HT-29 (cell line): ENCODE measurements at regions not wholly inside any gene's neighbourhood (a gene's known extent, or its start where the extent isn't known, plus 50 kb on each side); places are given as distances from the start of the nearest gene placed in this dataset.

ENCODE experiments used
- DNase-seq: peaks from one replicate; pipeline ENCODE4 v3.0.0-alpha.2; 2015; ENCODE audit warnings: low spot score

DNA sequence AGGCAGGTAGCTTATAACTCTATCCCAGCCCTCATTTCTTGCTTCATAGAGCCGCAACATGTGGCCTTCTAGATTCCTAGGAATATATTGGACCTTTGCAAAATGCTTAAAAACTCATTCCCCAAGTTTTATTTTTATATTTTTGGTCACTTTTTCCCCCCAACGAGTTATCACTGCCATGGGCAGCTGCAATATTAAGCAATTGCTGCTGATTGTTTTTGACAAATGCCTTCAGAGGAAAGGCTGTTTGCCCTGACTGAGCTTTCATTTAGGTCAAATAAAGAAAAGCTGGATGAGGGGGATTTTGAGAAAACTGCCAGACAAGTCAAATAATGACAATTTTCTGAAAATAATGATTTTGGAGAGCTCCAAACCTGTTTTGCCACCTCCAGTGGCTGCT lies 976.9 kb upstream of the MBL2 start:
- DNase-seq: no peak

DNA sequence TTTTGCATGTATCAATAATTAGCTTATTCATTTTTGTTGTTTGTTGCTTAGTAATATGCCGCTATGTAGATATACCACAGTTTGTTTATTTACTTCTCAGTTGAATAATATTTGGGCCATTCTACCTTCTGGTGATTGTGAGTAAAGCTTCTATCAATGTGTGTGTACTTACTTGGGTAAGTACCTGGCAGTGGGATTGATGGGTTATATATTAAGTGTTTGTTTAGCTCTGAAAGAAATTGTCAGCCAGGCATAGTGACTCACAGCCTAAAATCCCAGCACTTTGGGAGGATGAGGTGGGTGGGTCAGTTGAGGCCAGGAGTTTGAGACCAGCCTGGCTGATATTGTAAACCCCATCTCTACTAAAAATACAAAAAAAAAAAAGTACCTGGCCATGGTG lies 975.7 kb upstream of the MBL2 start:
- DNase-seq: no peak

DNA sequence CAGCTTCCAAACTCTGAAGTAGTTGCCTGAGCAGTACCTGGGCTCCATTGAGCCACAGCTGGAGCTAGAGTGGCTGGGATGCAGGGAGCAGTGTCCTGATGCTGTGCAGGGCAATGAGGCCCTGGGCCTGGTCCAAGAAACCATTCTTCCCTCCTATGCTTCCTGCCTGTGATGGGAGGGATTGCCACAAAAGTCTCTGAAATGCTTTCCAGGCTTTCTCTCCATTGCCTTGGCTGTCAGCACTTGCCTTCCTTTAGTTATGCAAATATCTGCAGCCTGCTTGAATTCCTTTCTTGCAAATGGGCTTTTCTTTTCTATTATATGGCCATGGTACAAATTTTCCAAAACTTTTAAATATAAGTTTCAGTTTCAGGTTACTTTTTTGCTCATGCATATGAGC lies 972.2 kb upstream of the MBL2 start:
- no peak for DNase-seq

DNA sequence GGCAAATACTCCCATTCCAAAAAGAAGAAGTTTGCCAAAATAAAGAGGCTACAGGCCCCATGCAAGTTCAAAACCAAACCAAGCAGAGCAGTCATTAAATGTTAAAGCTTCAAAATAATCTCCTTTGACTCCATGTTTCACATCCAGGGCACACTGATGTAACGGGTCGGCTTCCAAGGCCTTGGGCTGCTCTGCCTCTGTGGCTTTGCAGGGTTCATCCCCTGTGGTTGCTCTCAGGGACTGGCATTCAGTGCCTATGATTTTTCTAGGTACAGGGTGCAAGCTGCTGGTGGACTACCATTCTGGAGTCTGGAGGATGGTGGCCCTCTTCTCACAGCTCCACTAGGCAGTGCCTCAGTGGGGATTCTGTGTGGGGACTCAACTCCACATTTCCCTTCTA lies 971.6 kb upstream of the MBL2 start:
- DNase-seq: no peak

DNA sequence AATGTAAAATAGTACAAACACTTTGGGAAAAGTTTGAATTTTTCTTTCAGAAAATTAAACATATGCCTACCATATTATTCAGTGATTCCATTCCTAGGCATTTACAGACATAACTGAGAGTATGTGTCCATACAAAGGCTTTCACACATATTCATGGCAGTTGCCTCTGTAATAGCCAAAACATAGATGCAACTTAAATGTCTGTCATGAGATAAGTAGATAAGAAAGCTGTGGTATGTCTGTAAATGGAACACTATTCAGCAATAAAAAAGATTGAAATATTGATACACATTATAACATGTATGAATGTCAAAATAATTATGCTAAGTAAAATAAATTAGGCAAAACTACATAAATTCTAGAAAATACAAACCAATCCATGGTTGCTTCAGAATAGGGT lies 964.5 kb upstream of the MBL2 start:
- no peak for DNase-seq

DNA sequence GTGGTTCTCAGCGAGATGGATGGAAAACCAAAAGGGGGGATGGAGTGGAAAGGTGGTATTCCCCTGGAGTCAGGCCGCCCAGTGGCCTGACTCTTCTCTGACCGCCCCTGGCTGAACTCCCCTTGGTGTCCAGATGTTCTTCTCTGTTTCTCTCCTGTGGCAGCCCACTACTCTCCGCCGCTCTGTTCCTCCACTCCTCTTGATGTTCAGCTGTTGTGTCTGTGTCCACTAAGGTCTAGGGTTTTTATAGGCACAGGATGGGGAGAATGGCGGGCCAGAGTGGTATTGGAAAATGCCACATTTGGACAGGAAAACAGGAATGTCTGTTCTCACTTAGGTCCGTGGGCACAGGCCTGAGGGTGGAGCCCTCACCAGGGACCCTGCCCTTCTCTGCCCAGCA lies 954.3 kb upstream of the MBL2 start:
- no peak for DNase-seq

DNA sequence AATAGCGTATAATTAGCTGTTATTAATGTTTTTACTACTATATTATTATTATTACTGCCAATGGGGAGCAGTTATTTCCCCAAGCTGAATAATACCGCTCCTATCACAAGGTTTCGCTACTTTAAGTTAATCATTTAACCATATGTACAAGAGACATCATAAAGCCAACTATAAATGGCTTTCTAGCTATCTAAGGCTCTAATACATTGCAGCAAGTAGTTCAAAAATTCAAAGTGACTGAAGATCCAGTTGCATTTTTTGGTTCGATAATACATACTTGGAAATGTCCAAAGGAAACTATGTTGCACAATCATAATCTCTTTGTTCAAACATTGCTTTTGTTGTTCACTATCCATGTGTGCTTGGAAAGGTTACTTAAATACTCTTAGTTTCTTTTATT lies 952.0 kb upstream of the MBL2 start:
- no peak for DNase-seq

DNA sequence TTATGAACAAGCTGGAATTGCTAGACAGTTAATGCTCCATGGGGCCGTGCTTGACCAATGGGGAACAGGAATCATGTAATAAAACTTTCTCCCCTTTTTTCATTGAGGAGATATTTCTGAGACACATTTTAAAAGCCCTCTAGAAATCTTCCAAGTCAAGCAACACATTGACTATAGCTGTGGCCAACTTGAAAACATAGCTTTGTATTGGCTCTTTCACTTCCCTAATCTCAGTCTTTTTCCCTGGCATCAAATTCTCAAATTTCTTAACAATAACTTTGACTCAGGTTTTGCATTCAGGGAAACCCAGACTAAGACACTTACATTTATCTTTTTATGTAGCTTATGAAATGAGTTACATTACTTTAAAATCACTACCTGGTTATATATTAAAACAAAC lies 947.1 kb upstream of the MBL2 start:
- no peak for DNase-seq

DNA sequence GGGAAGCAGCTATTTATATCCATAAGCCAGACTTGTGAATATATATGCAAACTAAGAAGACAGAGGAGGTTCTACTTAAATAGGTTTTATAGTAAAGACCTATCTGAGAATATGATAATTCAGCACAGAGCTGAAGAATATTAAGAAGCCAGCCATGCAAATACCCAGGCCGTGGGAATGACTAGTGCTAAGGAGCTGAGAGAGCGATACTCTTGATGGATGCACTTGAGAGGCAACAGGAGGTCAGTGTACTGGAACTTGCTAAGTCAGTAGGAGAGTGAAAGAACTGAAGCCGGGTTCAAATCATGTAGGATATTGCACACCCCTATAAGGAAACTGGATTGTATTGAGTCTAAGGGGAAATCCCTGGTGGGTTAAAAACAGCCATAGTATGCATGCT lies 943.6 kb upstream of the MBL2 start:
- DNase-seq: no peak

DNA sequence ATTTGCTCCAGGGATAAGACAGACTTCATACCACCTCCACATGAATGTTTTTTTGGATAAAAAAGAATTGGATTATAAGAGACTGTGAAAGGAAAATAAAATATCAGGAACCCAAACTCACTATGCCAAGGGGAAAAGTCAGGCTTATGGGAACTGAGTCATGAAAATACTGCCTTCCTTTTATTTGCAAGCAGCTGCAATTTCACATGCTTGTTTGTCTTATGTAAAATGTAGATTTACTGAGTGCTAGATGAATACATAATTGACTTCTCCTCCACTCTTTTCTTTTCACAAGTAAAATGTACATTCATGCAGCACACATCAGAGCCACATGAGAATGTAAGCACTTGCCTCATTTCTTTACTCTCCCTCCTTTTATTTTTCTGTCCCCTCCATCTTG lies 940.8 kb upstream of the MBL2 start:
- no peak for DNase-seq

DNA sequence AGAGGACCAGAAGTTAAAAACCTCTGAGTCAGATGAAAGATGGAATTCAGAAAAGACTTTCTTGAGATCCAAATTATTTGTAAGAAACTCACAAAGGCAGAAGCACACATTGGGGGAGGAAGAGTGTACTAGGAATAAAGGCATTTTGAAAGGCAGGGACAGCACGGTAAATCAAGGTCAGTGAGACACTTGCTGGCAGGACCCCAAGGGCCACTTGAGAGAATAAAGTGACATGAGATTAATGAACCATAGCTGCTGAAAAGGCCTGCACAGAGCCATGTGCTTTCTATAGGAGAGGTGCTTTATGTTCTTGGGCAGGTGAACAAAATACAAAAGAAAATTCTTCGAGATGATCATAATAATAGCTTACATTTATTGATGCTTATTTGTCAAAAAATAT lies 929.9 kb upstream of the MBL2 start:
- no peak for DNase-seq

DNA sequence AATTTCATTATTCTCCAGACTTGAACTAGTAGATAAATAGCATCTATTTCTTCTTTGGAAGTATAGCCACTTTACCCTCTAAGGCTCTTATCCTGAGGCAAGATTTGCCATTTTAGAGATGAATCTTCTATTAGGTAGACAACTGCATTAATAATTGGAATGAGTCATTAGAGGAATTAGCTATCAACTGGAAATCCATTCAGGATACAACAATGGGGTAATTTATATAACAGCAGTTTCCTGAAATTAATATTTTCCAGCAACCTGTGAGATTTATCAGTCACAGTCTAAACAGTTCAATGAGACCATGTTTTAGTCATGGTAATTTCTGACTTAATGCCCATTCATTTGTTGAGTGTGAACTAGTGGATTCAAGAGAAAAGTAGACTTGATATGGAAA lies 928.6 kb upstream of the MBL2 start:
- DNase-seq: no peak

DNA sequence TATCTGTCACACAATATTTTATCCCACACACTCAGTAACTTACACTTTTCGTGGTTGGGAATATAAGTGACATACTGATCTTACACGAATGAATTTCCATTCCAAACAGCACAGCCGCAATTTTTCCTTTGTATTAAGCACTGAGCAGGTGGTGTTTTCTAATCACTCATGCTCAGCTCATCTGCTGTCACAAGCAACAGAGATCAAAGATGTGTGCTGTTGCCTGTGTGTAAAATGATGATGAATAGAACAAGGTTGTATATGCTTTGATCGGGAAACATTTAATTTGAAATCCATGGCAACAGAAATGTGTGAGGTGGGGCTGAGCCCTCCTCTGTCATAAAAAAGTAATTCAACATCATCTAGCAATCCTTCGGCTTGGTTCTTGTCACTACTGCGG lies 927.7 kb upstream of the MBL2 start:
- DNase-seq: no peak

DNA sequence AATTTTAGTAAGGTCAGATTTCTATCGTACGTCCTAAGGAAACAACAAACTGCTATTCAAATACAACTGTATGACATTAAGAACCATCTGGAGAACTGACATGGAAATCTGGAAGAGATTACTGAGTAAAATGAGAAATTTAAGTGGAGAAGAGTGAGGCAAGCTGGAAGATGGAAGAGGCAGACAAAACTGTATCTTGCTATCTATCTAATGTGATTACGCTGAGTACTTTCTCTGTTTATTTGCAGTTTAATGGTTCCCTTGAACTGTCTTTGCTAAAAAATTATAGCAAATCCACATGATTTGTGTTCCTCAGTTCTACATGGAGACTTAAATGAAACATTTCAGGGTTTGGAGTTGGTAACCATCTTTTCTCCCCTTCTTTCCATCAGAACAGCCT lies 927.1 kb upstream of the MBL2 start:
- DNase-seq: no peak

DNA sequence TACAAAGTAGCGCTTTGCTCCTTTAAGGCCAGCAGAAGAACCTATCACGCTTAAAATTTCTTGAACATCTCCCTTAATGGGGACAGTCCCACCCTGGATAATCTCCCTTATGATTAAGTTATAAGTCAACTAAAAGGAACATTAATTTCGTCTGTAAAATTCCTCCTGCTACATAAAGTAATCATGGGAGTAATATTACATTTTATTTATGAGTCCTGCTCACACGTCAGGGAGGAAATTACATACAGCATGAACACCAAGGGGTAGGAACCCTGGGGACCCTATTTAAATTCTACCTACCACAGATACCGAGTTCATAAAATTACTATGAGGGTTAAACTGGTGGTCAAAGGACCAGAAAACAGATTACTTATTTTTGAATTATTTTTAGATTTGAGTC lies 926.6 kb upstream of the MBL2 start:
- no peak for DNase-seq

DNA sequence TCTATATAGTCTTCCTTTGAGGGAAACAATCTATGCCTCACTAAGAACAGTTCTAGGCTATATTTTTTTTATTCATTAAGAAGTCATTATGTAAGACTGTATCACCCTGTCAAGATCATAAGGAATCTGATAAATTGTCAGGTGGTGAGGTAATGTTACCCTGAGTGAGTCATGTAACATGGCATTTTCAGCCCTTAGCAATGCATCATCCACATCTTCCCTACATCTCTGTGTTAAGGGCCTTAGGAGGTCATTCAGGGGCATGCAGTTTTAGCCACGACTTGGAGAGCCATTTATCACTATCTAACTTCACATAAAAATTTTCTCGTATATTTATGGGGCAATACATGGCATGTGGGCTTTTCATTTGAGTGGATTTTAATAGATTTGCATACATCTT lies 924.5 kb upstream of the MBL2 start:
- no peak for DNase-seq

DNA sequence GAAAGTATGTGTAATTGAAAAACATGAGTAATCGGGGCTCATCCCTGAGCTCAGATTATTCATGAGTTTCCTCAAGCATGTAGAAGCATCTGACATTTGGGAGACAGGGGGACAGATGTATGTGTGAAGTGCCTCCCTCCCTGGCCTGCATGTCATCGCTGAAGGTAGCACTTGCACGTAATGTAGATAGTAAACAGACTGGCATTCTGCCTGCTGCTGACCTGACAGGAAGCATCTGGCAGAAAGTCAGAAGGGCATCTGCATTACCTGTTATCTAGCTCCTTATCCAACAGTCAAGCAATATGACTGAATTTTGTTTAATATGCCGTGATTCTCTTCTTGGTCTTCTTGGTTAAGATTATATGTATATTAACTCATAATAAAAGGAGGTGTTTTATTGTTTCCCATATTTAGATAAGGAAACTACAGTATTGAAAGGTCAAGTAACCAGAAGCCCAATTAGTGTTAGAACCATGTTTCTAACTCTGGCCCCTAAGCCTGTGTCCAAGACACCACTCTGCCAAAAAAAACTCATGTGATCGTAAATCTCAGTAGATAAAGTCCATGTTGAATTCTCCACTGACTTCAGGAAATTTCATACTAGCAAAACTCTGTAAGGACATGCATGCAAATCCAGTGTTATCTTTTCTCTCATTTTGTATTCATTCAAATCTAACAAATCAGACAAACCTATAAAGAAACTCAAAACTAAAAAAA lies 918.1 kb upstream of the MBL2 start:
- DNase-seq: no peak

DNA sequence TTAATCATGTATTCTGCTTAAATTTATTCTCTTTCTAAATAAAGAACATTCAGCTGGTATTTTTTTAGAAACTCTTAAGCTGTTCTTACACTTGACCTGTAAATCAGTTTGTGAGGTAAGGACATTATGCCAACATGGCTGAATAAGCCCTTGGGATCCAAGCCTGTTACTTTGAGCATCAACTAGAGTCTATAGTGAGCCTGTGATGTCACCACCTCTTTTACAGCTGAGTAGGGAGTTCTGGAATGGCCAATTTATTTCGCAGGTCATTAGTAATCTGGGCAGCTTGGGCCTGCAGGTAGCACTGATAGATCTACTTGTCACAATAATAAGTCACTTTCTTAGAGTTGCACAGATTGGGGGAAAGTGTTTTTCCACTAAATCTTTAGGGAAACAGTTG lies 915.2 kb upstream of the MBL2 start:
- no peak for DNase-seq

DNA sequence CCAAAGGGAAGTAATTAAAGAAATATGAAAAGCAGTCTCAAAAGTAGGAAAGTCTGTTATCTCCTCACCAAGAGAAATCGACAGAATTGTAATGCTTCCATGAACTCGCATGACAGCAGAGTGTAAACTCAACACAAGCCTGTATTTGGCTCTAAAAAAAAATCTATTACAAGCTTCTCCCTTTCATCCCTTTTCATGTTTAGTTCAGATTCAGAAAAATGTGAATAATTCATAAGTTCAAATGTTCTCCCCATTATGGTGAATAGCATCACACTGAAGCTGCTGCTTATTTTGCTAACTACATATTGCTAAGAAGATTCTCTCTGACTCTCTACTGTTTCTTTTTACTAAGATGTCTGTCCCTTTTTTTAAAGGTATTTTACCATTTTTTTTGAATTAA lies 910.3 kb upstream of the MBL2 start:
- no peak for DNase-seq

DNA sequence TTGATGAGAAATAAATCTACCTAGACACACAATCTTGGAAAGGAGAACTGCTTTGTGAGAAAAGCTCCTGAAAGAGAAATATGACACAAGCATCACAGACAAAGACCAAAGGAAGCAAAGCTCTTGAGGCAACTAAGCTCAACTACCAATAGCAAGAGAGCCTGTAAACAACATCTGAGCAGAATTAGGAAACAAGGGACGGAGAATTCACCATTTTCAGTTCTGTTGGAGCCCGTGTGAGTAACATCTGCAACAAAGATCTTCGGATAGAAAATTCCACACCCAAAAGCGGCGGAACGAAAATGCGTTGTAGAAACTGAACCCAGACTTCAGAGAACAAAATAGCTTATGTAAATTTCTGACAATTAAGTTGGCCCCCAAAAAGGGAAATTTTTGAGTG lies 909.9 kb upstream of the MBL2 start:
- DNase-seq: no peak

DNA sequence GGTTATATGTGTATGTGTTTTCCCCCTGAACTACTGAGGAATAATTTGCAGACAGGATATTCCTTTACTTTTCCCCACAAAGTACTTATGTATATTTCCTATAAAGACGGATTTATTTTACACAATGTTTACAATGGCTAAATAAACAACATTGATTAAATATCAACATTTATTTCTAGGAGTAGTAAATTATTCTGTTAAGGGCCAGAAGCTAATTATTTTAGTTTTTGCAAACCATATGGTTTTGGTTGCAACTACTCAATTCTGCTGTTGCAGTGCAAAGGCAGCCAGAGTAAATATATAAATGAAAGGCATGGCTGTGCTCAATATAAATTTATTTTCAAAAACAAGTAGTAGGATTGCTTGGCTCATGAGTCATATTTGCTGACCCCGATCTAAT lies 907.1 kb upstream of the MBL2 start:
- no peak for DNase-seq

DNA sequence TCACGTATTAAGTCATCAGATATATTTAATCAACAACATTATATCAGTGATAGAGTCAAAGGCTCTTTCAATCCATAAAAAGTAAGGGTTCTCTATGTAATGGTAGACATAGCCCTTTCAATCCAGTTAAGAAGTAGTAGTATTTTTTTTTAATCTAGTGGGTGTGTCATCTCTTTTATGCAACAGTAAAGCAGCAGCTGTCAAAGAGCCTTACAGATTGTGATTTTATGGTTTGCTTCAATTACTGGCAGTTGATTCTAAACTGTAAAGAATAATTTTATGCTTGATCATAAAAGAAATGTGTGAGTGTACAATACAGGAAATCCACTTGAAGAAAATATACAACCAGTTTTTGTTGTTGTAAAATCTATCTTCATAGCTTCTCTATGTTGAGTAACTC lies 902.6 kb upstream of the MBL2 start:
- DNase-seq: no peak

DNA sequence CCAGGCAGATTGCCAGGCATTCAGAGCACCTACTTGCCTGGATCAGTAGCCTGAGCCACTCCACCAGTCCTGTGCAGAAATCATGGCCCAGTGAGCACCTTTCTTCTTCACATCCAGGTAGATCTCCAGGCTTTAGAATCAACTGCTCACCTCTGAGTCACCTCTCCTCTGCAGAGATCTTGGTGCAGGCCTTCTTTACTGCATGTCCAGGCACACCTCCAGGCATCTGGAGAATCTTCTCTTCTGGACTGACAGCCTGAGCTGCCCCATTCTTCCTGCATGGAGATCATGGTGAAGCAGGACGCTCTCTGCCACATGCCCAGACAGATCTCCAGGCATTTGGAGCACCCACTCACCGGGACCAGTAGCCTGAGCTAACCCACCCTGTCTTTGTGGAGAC lies 894.5 kb upstream of the MBL2 start:
- DNase-seq: no peak

DNA sequence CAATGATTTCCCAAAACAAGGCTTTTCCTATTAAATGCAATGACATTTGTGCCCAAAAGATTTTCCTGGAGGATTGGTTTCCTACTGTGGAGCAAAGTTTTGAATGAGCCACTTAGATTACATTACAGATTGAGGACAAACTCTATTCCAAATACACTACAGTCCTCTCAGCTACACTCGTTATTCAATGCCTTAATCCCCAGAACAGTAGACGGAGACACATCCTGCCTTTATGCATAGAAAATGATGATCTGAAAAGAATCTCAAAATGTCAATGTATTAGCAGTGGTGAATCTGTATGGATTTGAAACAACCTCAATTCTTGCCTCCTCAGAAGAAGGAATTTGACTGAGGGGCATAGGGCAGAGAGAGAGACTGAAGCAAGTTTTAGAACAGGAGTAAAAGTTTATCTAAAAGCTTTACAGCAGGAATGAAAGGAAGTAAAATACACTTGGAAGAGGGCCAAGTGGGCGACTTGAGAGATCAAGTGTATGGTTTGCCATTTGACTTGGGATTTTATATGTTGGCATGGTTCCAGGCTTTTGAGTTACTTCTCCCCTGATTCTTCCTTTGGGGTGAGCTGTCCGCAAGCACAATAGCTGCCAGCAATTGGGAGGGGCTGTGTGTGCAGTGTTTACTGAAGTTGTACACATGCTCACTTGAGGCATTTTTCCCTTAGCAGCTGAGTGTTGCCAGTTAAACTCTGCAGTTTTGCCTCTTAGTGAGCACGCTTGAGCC lies 891.9 kb upstream of the MBL2 start:
- peak; percentile 53 for DNase-seq
